ENCODE measurements at regions not wholly inside any gene's neighbourhood (a gene's known extent, or its start where the extent isn't known, plus 50 kb on each side); places are given as distances from the start of the nearest gene placed in this dataset.
A peak's percentile ranks its signal among the peaks of the same experiment; 100 is the strongest.

GRCh38 chr6:160911949-160912348 lies 79.6 kb upstream of the MAP3K4 start:
- Histone ChIP-seq H3K9me3 (ENCODE audit: control insufficient read depth, low read depth, low read length) (peaks cover 7% of the 10 kb centered on the region), H3K27me3 (ENCODE audit: control insufficient read depth, insufficient read depth, low read length) (no peaks in the 10 kb centered on the region), H3K36me3 (ENCODE audit: control insufficient read depth, low read depth, low read length) (no peaks in the 10 kb centered on the region), H3K9ac (ENCODE audit: low read length) (no peak overlapping the region), H3K4me1 (ENCODE audit: control insufficient read depth, low read depth, low read length) (peaks cover 8% of the 10 kb centered on the region), H3K27ac (ENCODE audit: low read length) (no peak overlapping the region), H3K4me3 (ENCODE audit: low read length) (no peak overlapping the region)

GRCh38 chr6:160912411-160912810 lies 79.2 kb upstream of the MAP3K4 start:
- peaks cover 7% of the 10 kb centered on the region for H3K9me3 ChIP-seq (ENCODE audit: control insufficient read depth, low read depth, low read length)
- no peak overlapping the region for H3K27ac ChIP-seq (ENCODE audit: low read length)
- H3K36me3 ChIP-seq (ENCODE audit: control insufficient read depth, low read depth, low read length), result no peaks in the 10 kb centered on the region
- H3K27me3 ChIP-seq (ENCODE audit: control insufficient read depth, insufficient read depth, low read length), result no peaks in the 10 kb centered on the region
- H3K4me1 ChIP-seq (ENCODE audit: control insufficient read depth, low read depth, low read length), result peaks cover 8% of the 10 kb centered on the region
- no peak overlapping the region for H3K9ac ChIP-seq (ENCODE audit: low read length)
- H3K4me3 ChIP-seq (ENCODE audit: low read length), result no peak overlapping the region

DNA sequence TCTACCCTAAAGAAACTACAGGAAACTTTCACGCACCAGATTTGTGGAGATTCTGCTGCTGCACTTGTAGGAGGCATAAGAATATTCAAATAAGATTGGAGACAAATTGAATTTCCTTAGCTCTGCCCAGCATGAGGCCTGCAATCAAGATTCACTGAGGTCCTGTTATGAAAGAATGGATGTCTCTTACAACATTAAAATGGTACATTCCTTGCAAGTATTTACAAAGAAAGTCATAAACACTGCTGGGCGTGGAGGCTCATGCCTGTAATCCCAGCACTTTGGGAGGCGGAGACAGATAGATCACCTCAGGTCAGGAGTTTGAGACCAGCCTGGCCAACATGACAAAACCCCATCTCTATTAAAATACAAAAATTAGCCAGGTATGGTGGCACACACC lies 74.0 kb upstream of the MAP3K4 start:
- Histone ChIP-seq H3K27ac (ENCODE audit: low read length) (no peak overlapping the region), H3K36me3 (ENCODE audit: control insufficient read depth, low read depth, low read length) (no peaks in the 10 kb centered on the region), H3K4me1 (ENCODE audit: control insufficient read depth, low read depth, low read length) (no peaks in the 10 kb centered on the region), H3K9ac (ENCODE audit: low read length) (no peak overlapping the region), H3K27me3 (ENCODE audit: control insufficient read depth, insufficient read depth, low read length) (no peaks in the 10 kb centered on the region), H3K4me3 (ENCODE audit: low read length) (no peak overlapping the region), H3K9me3 (ENCODE audit: control insufficient read depth, low read depth, low read length) (peaks cover 7% of the 10 kb centered on the region)

DNA sequence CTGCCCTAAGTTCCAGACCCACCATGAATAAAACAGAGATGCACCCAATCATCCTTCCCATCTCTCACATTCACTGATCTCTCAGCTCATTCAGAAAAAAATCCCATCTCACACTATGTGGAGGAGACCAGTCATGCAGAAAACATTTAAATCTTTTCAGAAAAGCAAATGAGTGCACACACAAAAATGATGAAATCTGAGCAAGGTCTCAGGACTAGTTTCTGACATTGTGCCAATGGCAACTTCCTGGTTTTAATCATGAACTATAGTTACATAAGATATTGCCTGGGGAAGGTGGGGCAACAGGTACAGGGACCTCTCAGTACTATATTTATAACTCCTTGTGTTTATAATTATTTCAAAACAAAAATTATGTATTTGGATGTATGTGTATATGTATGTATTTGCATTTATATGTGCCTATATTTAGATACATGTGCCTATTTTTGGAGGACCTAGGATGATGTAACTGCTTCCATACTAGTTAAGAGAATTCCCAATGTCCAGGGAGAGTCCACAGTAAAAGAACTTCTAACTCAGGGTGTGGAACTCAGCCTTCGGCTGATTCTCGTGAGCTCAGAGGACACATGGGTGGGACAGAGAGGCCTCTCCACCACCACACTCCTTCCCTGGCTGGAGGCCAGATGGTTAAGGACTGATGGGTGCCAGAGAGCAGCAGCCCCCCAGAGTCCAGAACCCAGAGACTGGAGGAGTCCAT lies 71.7 kb upstream of the MAP3K4 start:
- no peak overlapping the region for H3K27ac ChIP-seq (ENCODE audit: low read length)
- no peak overlapping the region for H3K4me3 ChIP-seq (ENCODE audit: low read length)

GRCh38 chr6:160921095-160921494 lies 70.5 kb upstream of the MAP3K4 start:
- Histone ChIP-seq H3K9ac (ENCODE audit: low read length) (no peak overlapping the region), H3K4me1 (ENCODE audit: control insufficient read depth, low read depth, low read length) (no peaks in the 10 kb centered on the region), H3K36me3 (ENCODE audit: control insufficient read depth, low read depth, low read length) (no peaks in the 10 kb centered on the region), H3K9me3 (ENCODE audit: control insufficient read depth, low read depth, low read length) (no peaks in the 10 kb centered on the region), H3K27ac (ENCODE audit: low read length) (no peak overlapping the region), H3K4me3 (ENCODE audit: low read length) (no peak overlapping the region), H3K27me3 (ENCODE audit: control insufficient read depth, insufficient read depth, low read length) (no peaks in the 10 kb centered on the region)

More for the DNA sequence above, 71.7 kb upstream of the MAP3K4 start:
- Histone ChIP-seq H3K9ac (ENCODE audit: low read length) (no peak overlapping the region), H3K4me1 (ENCODE audit: control insufficient read depth, low read depth, low read length) (no peaks in the 10 kb centered on the region), H3K9me3 (ENCODE audit: control insufficient read depth, low read depth, low read length) (no peaks in the 10 kb centered on the region), H3K36me3 (ENCODE audit: control insufficient read depth, low read depth, low read length) (no peaks in the 10 kb centered on the region), H3K27me3 (ENCODE audit: control insufficient read depth, insufficient read depth, low read length) (no peaks in the 10 kb centered on the region)

DNA sequence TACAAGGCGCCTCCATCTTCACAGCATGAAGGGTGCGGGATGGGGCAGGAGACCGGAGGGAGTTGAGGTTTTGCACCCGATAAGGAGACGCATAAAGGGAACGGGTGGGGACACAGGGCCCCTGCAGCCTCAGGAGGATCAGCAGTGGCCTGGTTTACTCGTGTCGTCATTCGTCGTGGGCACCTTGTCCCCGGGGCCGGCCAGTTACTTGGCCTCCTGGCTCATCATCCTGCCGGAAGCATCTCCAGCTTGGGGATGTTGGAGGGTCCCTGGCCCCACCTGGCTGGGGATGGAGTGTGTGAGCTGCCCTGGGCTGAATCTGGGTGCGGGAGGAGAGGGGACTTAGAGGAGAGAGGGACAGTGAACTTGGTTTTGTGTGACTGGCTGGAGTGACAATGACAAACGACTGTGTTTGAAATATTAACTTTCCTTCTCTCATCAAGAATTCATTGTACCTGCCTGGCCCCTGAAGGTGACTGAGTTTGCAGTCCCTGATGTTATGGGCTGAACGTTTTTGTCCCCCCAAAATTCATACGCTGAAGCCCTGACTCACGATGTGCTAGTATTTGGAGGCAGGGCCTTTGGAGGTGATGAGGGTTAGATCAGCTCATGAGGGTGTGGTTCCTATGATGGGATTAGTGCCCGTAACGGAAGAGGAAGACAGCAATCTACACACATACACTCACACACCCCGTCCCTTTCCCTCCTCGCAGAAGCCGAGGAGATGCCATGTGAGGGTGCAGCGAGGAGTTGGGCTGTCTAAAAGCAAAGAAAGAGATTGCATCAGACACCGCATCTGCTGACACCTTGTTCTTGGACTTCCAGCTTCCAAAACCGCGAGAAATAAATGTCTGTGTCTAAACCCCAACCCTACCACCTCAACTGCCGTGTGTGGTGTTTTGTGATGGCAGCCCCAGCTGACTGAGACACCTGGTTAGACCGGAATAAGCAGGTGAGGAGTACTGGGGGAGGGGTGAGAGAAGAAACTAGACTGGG lies 65.0 kb upstream of the MAP3K4 start:
- peaks cover 3% of the 10 kb centered on the region for H3K4me1 ChIP-seq (ENCODE audit: control insufficient read depth, low read depth, low read length)
- no peak overlapping the region for H3K27ac ChIP-seq (ENCODE audit: low read length)

DNA sequence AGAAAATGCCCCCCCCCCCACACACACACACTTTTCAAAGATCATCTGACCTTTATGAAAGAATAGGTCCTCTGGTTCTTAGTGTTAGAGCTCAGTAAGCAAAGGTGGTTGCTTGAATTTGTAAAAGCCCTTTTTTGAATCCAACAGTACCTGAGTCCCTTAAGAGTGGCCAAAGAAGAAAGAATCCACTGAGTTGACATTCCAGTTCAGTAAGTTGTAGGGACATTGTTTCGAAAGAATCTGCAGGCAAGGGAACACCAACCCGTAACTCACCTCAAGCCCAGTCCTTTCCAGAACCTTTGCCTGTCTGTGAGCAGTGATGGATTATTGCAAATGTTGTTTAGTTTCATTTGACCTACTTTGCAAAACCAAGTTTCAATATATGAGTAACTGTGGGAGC lies 64.2 kb upstream of the MAP3K4 start:
- H3K9me3 ChIP-seq (ENCODE audit: control insufficient read depth, low read depth, low read length), result no peaks in the 10 kb centered on the region
- H3K4me3 ChIP-seq (ENCODE audit: low read length), result no peak overlapping the region
- no peak overlapping the region for H3K27ac ChIP-seq (ENCODE audit: low read length)
- no peak overlapping the region for H3K9ac ChIP-seq (ENCODE audit: low read length)
- no peaks in the 10 kb centered on the region for H3K36me3 ChIP-seq (ENCODE audit: control insufficient read depth, low read depth, low read length)
- peaks cover 4% of the 10 kb centered on the region for H3K4me1 ChIP-seq (ENCODE audit: control insufficient read depth, low read depth, low read length)
- peaks cover 15% of the 10 kb centered on the region for H3K27me3 ChIP-seq (ENCODE audit: control insufficient read depth, insufficient read depth, low read length)

More for the DNA sequence above, 65.0 kb upstream of the MAP3K4 start:
- Histone ChIP-seq H3K36me3 (ENCODE audit: control insufficient read depth, low read depth, low read length) (no peaks in the 10 kb centered on the region), H3K4me3 (ENCODE audit: low read length) (no peak overlapping the region), H3K9me3 (ENCODE audit: control insufficient read depth, low read depth, low read length) (no peaks in the 10 kb centered on the region), H3K9ac (ENCODE audit: low read length) (no peak overlapping the region), H3K27me3 (ENCODE audit: control insufficient read depth, insufficient read depth, low read length) (peaks cover 9% of the 10 kb centered on the region)

DNA sequence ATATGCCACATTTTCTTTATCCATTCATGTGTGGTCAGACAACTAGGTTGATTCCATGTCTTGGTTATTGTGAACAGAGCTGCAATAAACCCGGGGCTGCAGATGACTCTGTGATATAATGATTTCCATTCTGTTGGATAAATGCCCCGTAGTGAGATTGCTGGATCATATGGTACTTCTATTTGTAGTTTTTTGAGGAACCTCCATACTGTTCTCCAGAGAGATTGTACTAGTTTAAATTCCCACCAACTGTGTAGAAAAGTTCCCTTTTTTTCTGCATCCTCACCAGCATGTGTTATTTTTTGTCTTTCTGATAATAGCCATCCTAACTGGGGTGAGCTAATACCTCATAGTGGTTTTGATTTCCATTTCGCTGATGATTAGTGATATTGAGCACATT lies 62.2 kb upstream of the MAP3K4 start:
- no peak overlapping the region for H3K4me3 ChIP-seq (ENCODE audit: low read length)
- H3K4me1 ChIP-seq (ENCODE audit: control insufficient read depth, low read depth, low read length), result peaks cover 4% of the 10 kb centered on the region
- H3K36me3 ChIP-seq (ENCODE audit: control insufficient read depth, low read depth, low read length), result no peaks in the 10 kb centered on the region
- H3K27ac ChIP-seq (ENCODE audit: low read length), result no peak overlapping the region
- no peak overlapping the region for H3K9ac ChIP-seq (ENCODE audit: low read length)
- H3K9me3 ChIP-seq (ENCODE audit: control insufficient read depth, low read depth, low read length), result no peaks in the 10 kb centered on the region
- peaks cover 15% of the 10 kb centered on the region for H3K27me3 ChIP-seq (ENCODE audit: control insufficient read depth, insufficient read depth, low read length)

DNA sequence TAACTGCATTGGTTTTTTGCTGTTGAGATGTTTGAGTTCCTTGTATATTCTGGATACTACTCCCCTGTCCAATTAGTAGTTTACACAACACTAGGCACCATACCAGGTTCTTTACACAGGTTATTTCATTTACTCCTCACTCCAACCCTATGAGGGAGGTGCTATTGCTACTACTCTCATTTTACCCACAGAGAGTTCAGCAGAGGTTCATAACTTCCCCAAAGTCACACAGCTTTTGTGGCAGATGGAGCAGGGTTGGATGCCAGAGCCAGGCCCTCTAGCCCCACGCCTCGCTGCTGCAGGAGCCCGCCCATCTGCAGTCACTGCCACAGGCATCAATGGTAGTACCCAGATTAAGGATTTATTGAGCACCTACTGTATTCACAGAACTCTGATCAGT lies 61.7 kb upstream of the MAP3K4 start:
- peaks cover 4% of the 10 kb centered on the region for H3K4me1 ChIP-seq (ENCODE audit: control insufficient read depth, low read depth, low read length)
- no peak overlapping the region for H3K4me3 ChIP-seq (ENCODE audit: low read length)
- H3K9me3 ChIP-seq (ENCODE audit: control insufficient read depth, low read depth, low read length), result no peaks in the 10 kb centered on the region
- peaks cover 15% of the 10 kb centered on the region for H3K27me3 ChIP-seq (ENCODE audit: control insufficient read depth, insufficient read depth, low read length)
- no peak overlapping the region for H3K9ac ChIP-seq (ENCODE audit: low read length)
- no peak overlapping the region for H3K27ac ChIP-seq (ENCODE audit: low read length)
- no peaks in the 10 kb centered on the region for H3K36me3 ChIP-seq (ENCODE audit: control insufficient read depth, low read depth, low read length)

- peak overlapping the region; percentile 69 for H3K4me3 ChIP-seq (ENCODE audit: low read length)
- H3K36me3 ChIP-seq (ENCODE audit: control insufficient read depth, low read depth, low read length), result no peaks in the 10 kb centered on the region
- H3K4me1 ChIP-seq (ENCODE audit: control insufficient read depth, low read depth, low read length), result peaks cover 4% of the 10 kb centered on the region
- peak overlapping the region; percentile 27 for H3K9ac ChIP-seq (ENCODE audit: low read length)
- H3K9me3 ChIP-seq (ENCODE audit: control insufficient read depth, low read depth, low read length), result no peaks in the 10 kb centered on the region
- H3K27ac ChIP-seq (ENCODE audit: low read length), result no peak overlapping the region
- peaks cover 15% of the 10 kb centered on the region for H3K27me3 ChIP-seq (ENCODE audit: control insufficient read depth, insufficient read depth, low read length)
Measured at GRCh38 chr6:160930547-160931377, 60.8 kb upstream of the MAP3K4 start.

All from iPS-18a (cell line).